SK-N-SH treated with all-trans-retinoic acid at 6 μM for 48 hours (cell line): ENCODE measurements at regions not wholly inside any gene's neighbourhood (a gene's known extent, or its start where the extent isn't known, plus 50 kb on each side); places are given as distances from the start of the nearest gene placed in this dataset.

ENCODE experiments used
- ATAC-seq: fragments of 200-7000 bp; cut with Tn5 transposase; 3 replicates; pipeline ENCODE4 v1.9.1; 2020; ENCODE audit warnings: mild to moderate bottlenecking, moderate library complexity
- BACH2 ChIP-seq: fragments of 250-450 bp; sonication (Bioruptor Pico); IDR thresholded peaks from 2 replicates; pipeline ENCODE4 v1.9.0; 2021; ENCODE audit warnings: mild to moderate bottlenecking, borderline replicate concordance
- CREB5 ChIP-seq: fragments of 250-450 bp; sonication (Bioruptor Pico); IDR thresholded peaks from 2 replicates; pipeline ENCODE4 v1.5.1; 2020; ENCODE audit warnings: low read depth, mild to moderate bottlenecking, moderate library complexity
- CSDC2 ChIP-seq: fragments of 250-450 bp; sonication (Bioruptor Pico); IDR thresholded peaks from 2 replicates; pipeline ENCODE4 v1.5.0; 2020; ENCODE audit warnings: mild to moderate bottlenecking, moderate library complexity
- CSRNP3 ChIP-seq: fragments of 250-450 bp; sonication (Bioruptor Pico); IDR thresholded peaks from 2 replicates; pipeline ENCODE4 v1.5.1; 2021; ENCODE audit warnings: mild to moderate bottlenecking, moderate library complexity
- ESRRG ChIP-seq: fragments of 250-450 bp; sonication (Bioruptor Pico); IDR thresholded peaks from 2 replicates; pipeline ENCODE4 v1.6.1; 2021; ENCODE audit warnings: mild to moderate bottlenecking
- GLIS3 ChIP-seq: fragments of 250-450 bp; sonication (Bioruptor Pico); IDR thresholded peaks from 2 replicates; pipeline ENCODE4 v1.5.0; 2020; ENCODE audit warnings: mild to moderate bottlenecking, moderate library complexity
- ISL1 ChIP-seq: fragments of 250-450 bp; sonication (Bioruptor Pico); IDR thresholded peaks from 2 replicates; pipeline ENCODE4 v2.1.2; 2022; ENCODE audit warnings: mild to moderate bottlenecking, moderate library complexity
- OSR1 ChIP-seq: fragments of 250-450 bp; sonication (Bioruptor Pico); IDR thresholded peaks from 2 replicates; pipeline ENCODE4 v1.8.0; 2022; ENCODE audit warnings: moderate library complexity, mild to moderate bottlenecking, inconsistent platforms
- PATZ1 ChIP-seq: fragments of 250-450 bp; sonication (Bioruptor Pico); IDR thresholded peaks from 2 replicates; pipeline ENCODE4 v1.8.0; 2020; ENCODE audit warnings: mild to moderate bottlenecking, moderate library complexity, borderline replicate concordance
- SNAI2 ChIP-seq: fragments of 250-450 bp; sonication (Bioruptor Pico); IDR thresholded peaks from 2 replicates; pipeline ENCODE4 v1.5.0; 2020; ENCODE audit warnings: mild to moderate bottlenecking, moderate library complexity
- TOX ChIP-seq: fragments of 250-450 bp; sonication (Bioruptor Pico); IDR thresholded peaks from 2 replicates; pipeline ENCODE4 v1.8.0; 2021; ENCODE audit warnings: mild to moderate bottlenecking, moderate library complexity, borderline replicate concordance
- TSHZ2 ChIP-seq: fragments of 250-450 bp; sonication (Bioruptor Pico); IDR thresholded peaks from 2 replicates; pipeline ENCODE4 v1.5.0; 2020; ENCODE audit warnings: mild to moderate bottlenecking, moderate library complexity
- ZC3H10 ChIP-seq: fragments of 250-450 bp; sonication (Bioruptor Pico); IDR thresholded peaks from 2 replicates; pipeline ENCODE4 v1.5.1; 2021; ENCODE audit warnings: mild to moderate bottlenecking, moderate library complexity
- ZFP3 ChIP-seq: fragments of 250-450 bp; sonication (Bioruptor Pico); IDR thresholded peaks from 2 replicates; pipeline ENCODE4 v1.5.0; 2020; ENCODE audit warnings: mild to moderate bottlenecking, moderate library complexity
- ZFP30 ChIP-seq: fragments of 450-650 bp; formaldehyde crosslinking; IDR thresholded peaks from 2 replicates; pipeline ENCODE4 v1.5.0; 2022; ENCODE audit warnings: mild to moderate bottlenecking, moderate library complexity
- ZNF565 ChIP-seq: fragments of 450-650 bp; formaldehyde crosslinking; conservative IDR thresholded peaks from 2 replicates; pipeline ENCODE4 v1.5.0; 2020; ENCODE audit warnings: low read depth, mild to moderate bottlenecking, moderate library complexity
- ZNF70 ChIP-seq: fragments of 450-650 bp; formaldehyde crosslinking; IDR thresholded peaks from 2 replicates; pipeline ENCODE4 v1.5.0; 2020; ENCODE audit warnings: mild to moderate bottlenecking, moderate library complexity
- ZNF8 ChIP-seq: fragments of 450-650 bp; formaldehyde crosslinking; IDR thresholded peaks from 2 replicates; pipeline ENCODE4 v1.5.0; 2020; ENCODE audit warnings: mild to moderate bottlenecking, moderate library complexity

- TF ChIP-seq ZNF70 (CRISPR knock-in tag), result no peak
- TF ChIP-seq ZC3H10 (CRISPR knock-in tag), result no peak
- TF ChIP-seq CSDC2 (CRISPR knock-in tag), result no peak
- no peak for TF ChIP-seq BACH2 (CRISPR knock-in tag)
- TF ChIP-seq ISL1 (CRISPR knock-in tag), result no peak
- TF ChIP-seq OSR1, result no peak
- TF ChIP-seq, all 23 proteins: peak for 0
- ATAC-seq, result no peak
These were observed 298.8 kb downstream of the UQCRFS1 start for GRCh38 chr19:28914173-28914572.

- ATAC-seq, result no peak
- TF ChIP-seq ZFP30 (CRISPR knock-in tag), result no peak
- TF ChIP-seq CREB5 (CRISPR knock-in tag), result no peak
- no peak for TF ChIP-seq GLIS3 (CRISPR knock-in tag)
- no peak for TF ChIP-seq CSRNP3 (CRISPR knock-in tag)
- no peak for TF ChIP-seq PATZ1 (CRISPR knock-in tag)
- TF ChIP-seq TOX, result no peak
These were observed 299.3 kb downstream of the UQCRFS1 start for GRCh38 chr19:28913626-28914025.

- no peak for TF ChIP-seq ESRRG (CRISPR knock-in tag)
- TF ChIP-seq, all 23 proteins: peak for 0
- ATAC-seq, result no peak
These were observed 304.0 kb downstream of the UQCRFS1 start for GRCh38 chr19:28908941-28909340.

- no peak for ATAC-seq
- TF ChIP-seq PATZ1 (CRISPR knock-in tag) (no peak), TOX (no peak), ZNF70 (CRISPR knock-in tag) (no peak), ZNF565 (CRISPR knock-in tag) (no peak), TSHZ2 (CRISPR knock-in tag) (no peak), CREB5 (CRISPR knock-in tag) (no peak), SNAI2 (no peak), ZNF8 (CRISPR knock-in tag) (no peak), ZFP3 (CRISPR knock-in tag) (no peak), ZC3H10 (CRISPR knock-in tag) (no peak), BACH2 (CRISPR knock-in tag) (no peak), CSRNP3 (CRISPR knock-in tag) (no peak), ESRRG (CRISPR knock-in tag) (no peak)
These were observed 305.4 kb downstream of the UQCRFS1 start for GRCh38 chr19:28907534-28907933.
